Esophagus squamous epithelium (tissue), 4 donors: ENCODE measurements at regions not wholly inside any gene's neighbourhood (a gene's known extent, or its start where the extent isn't known, plus 50 kb on each side); places are given as distances from the start of the nearest gene placed in this dataset.

Source experiments
- CTCF ChIP-seq, 6 experiments: fragments of 450-650 bp in 4 of 6; fragments of 200-600 bp in 2 of 6; sonication (generic) in 2 of 6; IDR thresholded peaks; one replicate each; pipeline ENCODE4 v1.5.1; 2016 to 2019; ENCODE audit warnings: antibody characterized with exemption in 6 of 6, mild to moderate bottlenecking in 4 of 6, moderate library complexity in 4 of 6
- POLR2A ChIP-seq, 4 donors: fragments of 450-650 bp; IDR thresholded peaks; one replicate each; pipeline ENCODE4 v1.6.1; 2017; ENCODE audit warnings: antibody characterized with exemption in 4 of 4, mild to moderate bottlenecking in 4 of 4, moderate library complexity in 3 of 4

- TF ChIP-seq CTCF (IDR thresholded peaks at IDR 0.05): no peak
- TF ChIP-seq POLR2A (IDR thresholded peaks at IDR 0.05): no peak
Measured at GRCh38 chr4:187178587-187178986, 454.9 kb upstream of the FAT1 start.
